RWPE1 (cell line): ENCODE measurements at regions not wholly inside any gene's neighbourhood (a gene's known extent, or its start where the extent isn't known, plus 50 kb on each side); places are given as distances from the start of the nearest gene placed in this dataset.

Source experiments
- CTCF ChIA-PET: fragments of 350-600 bp; sonication (Branson Sonifier 250); formaldehyde crosslinking; extraction: SDS; loops from one replicate; lab custom pipeline; 2021; lab: Yijun Ruan, JAX
- POLR2A ChIA-PET: fragments of 400-600 bp; formaldehyde crosslinking; extraction: SDS; loops from one replicate; lab custom pipeline; 2020; ENCODE audit warnings: antibody characterized with exemption; ENCODE audit not compliant: low non-redundant PET; lab: Yijun Ruan, JAX
- DNase-seq: peaks from one replicate; pipeline ENCODE4 v3.0.0; 2012; ENCODE audit warnings: low spot score
- H3K27ac ChIP-seq: fragments of 450-650 bp; 2 replicates; pipeline ENCODE4 v1.5.1; 2017
- CTCF ChIP-seq: fragments of 450-650 bp; conservative IDR thresholded peaks from 2 replicates; pipeline ENCODE4 v1.5.1; 2017; ENCODE audit warnings: low read depth, mild to moderate bottlenecking

GRCh38 chr7:49623943-49624342 lies 149.5 kb upstream of the VWC2 start:
- DNase-seq, result no peak
- no peak overlapping the region for H3K27ac ChIP-seq
- ChIA-PET POLR2A (no interaction called here), CTCF (no interaction called here)
- no peak for TF ChIP-seq CTCF

- TF ChIP-seq CTCF, result no peak
- DNase-seq, result no peak
- ChIA-PET CTCF (no interaction called here), POLR2A (no interaction called here)
- H3K27ac ChIP-seq, result no peak overlapping the region
These were observed 148.8 kb upstream of the VWC2 start for GRCh38 chr7:49624611-49625010.

- no peak for TF ChIP-seq CTCF
- no peak for DNase-seq
- POLR2A ChIA-PET, result no interaction called here
- H3K27ac ChIP-seq, result no peak overlapping the region
- CTCF ChIA-PET, result no interaction called here
These were observed 142.9 kb upstream of the VWC2 start for GRCh38 chr7:49630513-49630912.

- no peak for DNase-seq
- TF ChIP-seq CTCF, result no peak
- CTCF ChIA-PET, result no interaction called here
- POLR2A ChIA-PET, result no interaction called here
- H3K27ac ChIP-seq, result no peak overlapping the region
These were observed 142.2 kb upstream of the VWC2 start for GRCh38 chr7:49631071-49631815.

GRCh38 chr7:49631960-49632359 lies 141.5 kb upstream of the VWC2 start:
- DNase-seq, result no peak
- ChIA-PET POLR2A (no interaction called here), CTCF (no interaction called here)
- no peak for TF ChIP-seq CTCF
- no peak overlapping the region for H3K27ac ChIP-seq

GRCh38 chr7:49635800-49636199 lies 137.6 kb upstream of the VWC2 start:
- POLR2A ChIA-PET, result no interaction called here
- no peak for TF ChIP-seq CTCF
- CTCF ChIA-PET, result no interaction called here
- no peak overlapping the region for H3K27ac ChIP-seq
- DNase-seq, result no peak
